ENCODE measurements at regions not wholly inside any gene's neighbourhood (a gene's known extent, or its start where the extent isn't known, plus 50 kb on each side); places are given as distances from the start of the nearest gene placed in this dataset.
"Not testable (repeated sequence)": the region's sequence is repeated elsewhere in the genome, so short reads cannot be mapped to it uniquely, and the experiment has no call there.

GRCh38 chr2:131639001-131639620 is 111.4 kb downstream of the CCDC74A start:
- DNase-seq (ENCODE audit: low spot score) = not testable (repeated sequence)

GRCh38 chr2:131641414-131642206 is 113.9 kb downstream of the CCDC74A start:
- no peak for DNase-seq (ENCODE audit: low spot score)

DNA sequence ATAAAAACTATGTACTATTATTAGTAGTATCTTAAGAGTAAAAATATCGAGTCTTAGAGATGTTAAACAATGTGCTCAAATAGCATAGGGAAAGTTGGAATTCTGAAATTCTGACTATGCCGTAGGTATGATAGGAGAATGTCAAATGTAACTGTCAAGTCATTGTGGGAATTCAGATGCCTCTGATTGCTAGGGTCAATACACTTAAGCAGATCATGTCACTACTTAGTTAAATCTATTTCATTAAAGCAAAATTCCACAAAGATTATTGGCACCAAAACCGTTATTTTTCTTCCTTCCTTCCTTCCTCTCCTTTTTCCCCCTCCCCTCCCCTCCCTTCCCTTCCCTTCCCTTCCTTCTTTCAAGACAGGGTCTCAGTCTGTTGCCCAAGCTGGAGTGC is 115.5 kb downstream of the CCDC74A start:
- not testable (repeated sequence) for DNase-seq (ENCODE audit: low spot score)

DNA sequence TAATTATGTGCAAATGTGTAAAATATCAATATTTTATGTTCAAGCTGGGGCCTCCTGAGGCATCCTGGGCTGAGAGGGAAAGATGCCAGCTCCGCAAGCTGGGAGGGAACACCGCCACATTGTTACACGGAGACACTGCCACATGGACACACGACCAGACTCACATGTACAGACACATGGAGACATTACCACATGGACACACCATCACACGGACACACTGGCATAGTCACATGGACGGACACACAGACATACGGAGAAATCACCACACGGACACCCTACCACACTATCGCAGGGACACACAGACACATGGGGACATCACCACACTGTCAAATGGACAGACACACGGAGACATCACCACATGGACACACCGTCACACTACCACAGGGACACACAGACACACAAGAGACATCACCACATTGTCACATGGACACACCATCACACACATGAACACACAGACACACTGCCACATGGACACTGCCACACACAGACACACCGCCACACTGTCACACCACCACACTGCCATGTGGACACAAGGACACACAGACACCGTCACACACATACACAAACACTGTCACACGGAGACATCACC is 117.6 kb downstream of the CCDC74A start:
- no peak for DNase-seq (ENCODE audit: low spot score)

DNA sequence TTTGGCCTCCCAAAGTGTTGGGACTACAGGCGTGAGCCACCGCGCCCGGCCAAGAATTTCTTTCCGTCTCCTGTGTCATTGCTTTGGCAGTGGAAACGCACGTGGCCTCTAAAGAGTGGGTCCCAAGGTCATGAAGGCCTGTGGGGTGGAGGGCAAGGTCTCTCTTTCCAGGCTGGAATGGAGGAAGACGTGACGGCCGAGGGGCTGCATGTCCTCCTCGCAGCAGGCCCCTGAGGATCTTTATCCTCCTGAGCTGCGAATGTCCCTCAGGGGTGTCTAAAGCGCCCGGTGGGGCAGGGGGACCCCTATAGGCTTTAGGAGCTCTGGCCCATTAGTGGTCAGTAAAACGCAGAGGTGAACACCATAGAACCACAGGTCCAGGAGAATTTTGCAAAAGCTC is 118.5 kb downstream of the CCDC74A start:
- not testable (repeated sequence) for DNase-seq (ENCODE audit: low spot score)

- DNase-seq (ENCODE audit: low spot score) = no peak
These were observed 119.1 kb downstream of the CCDC74A start for GRCh38 chr2:131646669-131647297.

- DNase-seq (ENCODE audit: low spot score) = not testable (repeated sequence)
These were observed 120.9 kb downstream of the CCDC74A start for GRCh38 chr2:131648565-131648964.

GRCh38 chr2:131652246-131652645 is 124.6 kb downstream of the CCDC74A start:
- DNase-seq (ENCODE audit: low spot score) = not testable (repeated sequence)

- DNase-seq (ENCODE audit: low spot score) = not testable (repeated sequence)
These were observed 126.4 kb downstream of the CCDC74A start for GRCh38 chr2:131654107-131654506.

DNA sequence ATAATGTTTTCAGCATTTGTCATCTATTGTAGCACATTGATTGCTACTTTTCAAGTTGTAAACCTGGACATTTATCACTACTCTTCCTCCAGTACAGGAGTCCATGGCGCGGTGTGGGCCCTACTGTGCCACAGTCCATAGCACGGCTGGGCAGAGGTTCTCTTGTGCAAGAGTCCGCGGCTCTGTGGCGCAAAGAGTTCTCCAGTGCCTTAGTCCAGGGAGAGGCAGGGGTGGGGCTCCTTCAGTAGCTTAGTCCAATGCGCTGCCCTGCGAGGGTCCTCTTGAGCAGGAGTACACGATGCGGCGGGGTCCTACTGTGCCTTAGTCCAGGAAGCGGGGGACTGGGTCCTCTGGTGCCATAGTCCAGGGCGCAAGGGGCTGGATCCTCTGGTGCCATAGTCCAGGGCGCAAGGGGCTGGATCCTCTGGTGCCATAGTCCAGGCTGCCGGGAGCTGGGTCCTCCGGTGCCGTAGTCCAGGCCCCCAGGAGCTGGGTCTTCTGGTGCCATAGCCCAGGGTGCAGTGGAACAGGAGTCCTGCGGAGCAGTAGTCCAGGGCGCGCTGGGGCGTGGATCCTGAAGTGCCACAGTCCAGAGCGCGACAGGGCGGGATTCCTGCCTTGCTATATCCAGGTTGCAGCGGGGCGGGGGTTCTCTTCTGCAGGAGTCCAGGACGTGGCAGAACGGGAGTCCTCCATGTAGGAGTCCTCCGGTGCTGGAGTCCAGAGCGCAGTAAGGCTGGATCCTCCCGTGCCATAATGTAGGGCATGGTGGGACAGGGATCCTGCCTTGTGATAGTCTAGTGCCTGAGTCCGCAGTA is 129.3 kb downstream of the CCDC74A start:
- no peak for DNase-seq (ENCODE audit: low spot score)

- DNase-seq (ENCODE audit: low spot score) = no peak
These were observed 130.4 kb downstream of the CCDC74A start for GRCh38 chr2:131657895-131658768.

DNA sequence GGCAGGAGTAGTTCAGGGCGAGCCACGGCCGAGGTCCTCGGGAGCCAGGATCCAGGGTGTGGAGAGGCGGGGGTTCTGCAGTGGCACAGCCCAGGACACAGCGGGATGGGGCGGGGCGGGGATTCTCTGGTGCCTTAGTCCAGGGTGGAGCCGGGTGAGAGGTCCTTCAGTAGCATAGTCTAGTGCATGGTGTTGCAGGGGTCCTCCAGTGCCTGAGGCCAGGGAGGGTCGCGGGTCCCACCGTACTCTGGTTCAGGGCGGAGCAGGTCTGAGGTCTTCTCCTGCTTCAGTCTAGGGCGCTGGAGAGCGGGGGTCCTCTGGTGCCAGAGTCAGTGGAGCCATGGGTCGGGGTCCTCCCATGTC is 131.1 kb downstream of the CCDC74A start:
- no peak for DNase-seq (ENCODE audit: low spot score)

GRCh38 chr2:131659168-131659572 is 131.5 kb downstream of the CCDC74A start:
- no peak for DNase-seq (ENCODE audit: low spot score)

GRCh38 chr2:131661101-131661782 is 133.6 kb downstream of the CCDC74A start:
- not testable (repeated sequence) for DNase-seq (ENCODE audit: low spot score)

GRCh38 chr2:131661884-131662535 is 134.3 kb downstream of the CCDC74A start:
- not testable (repeated sequence) for DNase-seq (ENCODE audit: low spot score)

GRCh38 chr2:131663501-131663900 is 135.8 kb downstream of the CCDC74A start:
- not testable (repeated sequence) for DNase-seq (ENCODE audit: low spot score)

DNA sequence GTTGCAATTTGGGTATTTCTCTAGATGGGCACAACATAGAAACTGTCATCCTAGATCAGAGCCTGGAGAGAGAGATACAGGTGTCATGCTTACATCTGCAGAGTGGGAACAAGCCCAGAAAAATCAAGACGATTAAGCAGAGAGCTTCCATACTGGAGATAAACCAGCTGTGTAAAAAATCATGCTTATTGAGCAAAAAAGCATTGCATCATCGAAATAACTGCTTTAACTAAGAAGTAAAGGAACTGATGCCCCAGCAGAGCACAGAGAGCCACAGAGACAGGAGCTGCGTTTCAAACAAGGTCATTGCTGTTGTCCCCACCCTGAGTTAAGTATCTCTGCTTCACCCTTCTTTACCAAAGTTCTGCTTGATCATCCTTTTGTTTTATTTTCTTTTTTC is 138.0 kb downstream of the CCDC74A start:
- not testable (repeated sequence) for DNase-seq (ENCODE audit: low spot score)

DNA sequence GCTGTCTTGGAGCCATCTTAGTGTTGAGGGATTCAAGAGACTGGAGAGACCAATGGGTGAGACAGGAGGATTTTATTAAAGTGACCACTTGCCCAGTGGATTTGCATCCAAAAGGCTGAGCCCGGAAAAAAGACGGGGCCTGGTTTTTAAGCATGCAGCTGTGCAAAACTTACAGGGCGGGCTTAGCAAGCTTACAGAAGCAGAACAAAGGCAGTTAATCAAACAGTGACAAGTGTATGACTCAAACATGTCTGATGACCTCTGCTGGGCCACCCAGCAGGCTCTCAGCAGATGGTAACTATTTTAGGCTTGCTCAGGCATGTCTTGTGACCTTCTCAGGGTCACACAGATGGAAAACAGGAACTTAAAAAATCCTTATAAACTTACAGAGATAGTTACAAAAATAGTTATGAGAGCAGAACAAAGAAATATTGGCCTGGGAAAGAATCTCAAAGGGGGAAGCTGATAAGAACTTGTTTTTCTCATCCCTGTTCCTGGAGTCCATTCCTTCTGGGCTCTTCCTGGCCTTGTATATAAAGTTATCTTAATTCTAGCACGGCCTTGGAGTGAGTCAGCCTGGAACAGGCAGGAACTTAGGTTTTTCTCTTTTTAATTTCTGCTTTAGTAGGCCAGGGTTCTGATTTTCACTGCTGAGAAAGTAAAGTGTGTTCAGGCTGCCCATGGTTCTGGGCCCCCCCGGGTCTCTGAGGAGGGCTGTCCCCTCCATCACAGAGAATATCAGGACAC is 141.3 kb downstream of the CCDC74A start:
- DNase-seq (ENCODE audit: low spot score) = not testable (repeated sequence)

All from HuH-7 (cell line).